PC-9 (cell line): ENCODE measurements at regions not wholly inside any gene's neighbourhood (a gene's known extent, or its start where the extent isn't known, plus 50 kb on each side); places are given as distances from the start of the nearest gene placed in this dataset.

Experiments
- EZH2 ChIP-seq: fragments of 200-600 bp; sonication (generic); IDR thresholded peaks from 2 replicates; pipeline ENCODE4 v1.8.0; 2017; ENCODE audit warnings: antibody characterized with exemption, low read depth
- TF ChIP-seq, protein P1 (sequence below): fragments of 200-600 bp; sonication (generic); conservative IDR thresholded peaks from 2 replicates; pipeline ENCODE4 v1.6.1; 2017; ENCODE audit warnings: mixed run types, antibody characterized with exemption, mild to moderate bottlenecking, moderate library complexity

DNA sequence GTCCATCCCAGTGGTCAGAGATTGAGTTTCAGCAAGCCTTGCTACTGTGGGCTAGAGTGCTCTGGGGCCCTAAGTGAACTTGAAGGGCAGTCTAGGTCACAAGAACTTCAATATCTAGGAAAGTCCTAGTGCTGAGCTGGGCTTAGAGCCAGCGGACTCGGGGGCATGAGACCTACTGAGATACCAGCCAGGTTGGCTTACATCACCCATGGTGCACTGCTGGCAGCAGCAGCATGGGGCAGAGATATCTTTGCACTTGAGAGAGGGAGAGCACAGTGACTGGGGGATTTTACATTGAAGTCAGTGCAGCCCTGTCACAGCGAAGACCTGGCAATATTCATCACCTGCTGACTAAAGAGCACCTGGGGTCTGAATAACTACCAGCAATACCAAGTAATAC lies 158.3 kb upstream of the PRKD1 start:
- no peak for TF ChIP-seq EZH2
- TF ChIP-seq, protein P1, sequence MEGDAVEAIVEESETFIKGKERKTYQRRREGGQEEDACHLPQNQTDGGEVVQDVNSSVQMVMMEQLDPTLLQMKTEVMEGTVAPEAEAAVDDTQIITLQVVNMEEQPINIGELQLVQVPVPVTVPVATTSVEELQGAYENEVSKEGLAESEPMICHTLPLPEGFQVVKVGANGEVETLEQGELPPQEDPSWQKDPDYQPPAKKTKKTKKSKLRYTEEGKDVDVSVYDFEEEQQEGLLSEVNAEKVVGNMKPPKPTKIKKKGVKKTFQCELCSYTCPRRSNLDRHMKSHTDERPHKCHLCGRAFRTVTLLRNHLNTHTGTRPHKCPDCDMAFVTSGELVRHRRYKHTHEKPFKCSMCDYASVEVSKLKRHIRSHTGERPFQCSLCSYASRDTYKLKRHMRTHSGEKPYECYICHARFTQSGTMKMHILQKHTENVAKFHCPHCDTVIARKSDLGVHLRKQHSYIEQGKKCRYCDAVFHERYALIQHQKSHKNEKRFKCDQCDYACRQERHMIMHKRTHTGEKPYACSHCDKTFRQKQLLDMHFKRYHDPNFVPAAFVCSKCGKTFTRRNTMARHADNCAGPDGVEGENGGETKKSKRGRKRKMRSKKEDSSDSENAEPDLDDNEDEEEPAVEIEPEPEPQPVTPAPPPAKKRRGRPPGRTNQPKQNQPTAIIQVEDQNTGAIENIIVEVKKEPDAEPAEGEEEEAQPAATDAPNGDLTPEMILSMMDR: no peak
